ENCODE measurements at regions not wholly inside any gene's neighbourhood (a gene's known extent, or its start where the extent isn't known, plus 50 kb on each side); places are given as distances from the start of the nearest gene placed in this dataset.

GRCh38 chr9:24462951-24463350 is 82.7 kb downstream of the IZUMO3 start:
- no peak for TF ChIP-seq CTCF (IDR thresholded peaks at IDR 0.05)
- TF ChIP-seq POLR2AphosphoS5 (IDR thresholded peaks at IDR 0.05) = no peak
- no peak for TF ChIP-seq EP300 (IDR thresholded peaks at IDR 0.05)
- no peak for TF ChIP-seq POLR2A (IDR thresholded peaks at IDR 0.05)

Data from sigmoid colon (tissue), 4 donors.